Stimulated activated memory B cell treated with anti-CD40 and anti-IgM and Interleukin-4, amounts not matched to agents 10 μg/mL and 1 μg/mL and 100 μg/mL, for 72 hours (primary cell): ENCODE measurements at regions not wholly inside any gene's neighbourhood (a gene's known extent, or its start where the extent isn't known, plus 50 kb on each side); places are given as distances from the start of the nearest gene placed in this dataset.

Experiments
- ATAC-seq: fragments of 150-1000 bp; cut with Tn5 transposase; 2 replicates; pipeline ENCODE4 v1.10.0; 2021
- H3K27ac Mint-ChIP-seq: one replicate; pipeline ENCODE4 v1.8.0; 2022; ENCODE audit warnings: mild to moderate bottlenecking, mixed read lengths
- H3K27me3 Mint-ChIP-seq: one replicate; pipeline ENCODE4 v1.8.0; 2022; ENCODE audit warnings: mixed read lengths
- H3K36me3 Mint-ChIP-seq: one replicate; pipeline ENCODE4 v1.8.0; 2022; ENCODE audit warnings: mixed read lengths
- H3K4me1 Mint-ChIP-seq: one replicate; pipeline ENCODE4 v1.8.0; 2022; ENCODE audit warnings: mixed read lengths
- H3K4me3 Mint-ChIP-seq: one replicate; pipeline ENCODE4 v1.8.0; 2022; ENCODE audit warnings: mild to moderate bottlenecking, moderate library complexity, mixed read lengths
- H3K9me3 Mint-ChIP-seq: one replicate; pipeline ENCODE4 v1.8.0; 2022; ENCODE audit warnings: mixed read lengths

- Mint-ChIP-seq H3K4me3 (no peak overlapping the region), H3K9me3 (peaks cover 6% of the 10 kb centered on the region), H3K27me3 (no peaks in the 10 kb centered on the region), H3K4me1 (no peaks in the 10 kb centered on the region), H3K36me3 (no peaks in the 10 kb centered on the region), H3K27ac (no peak overlapping the region)
- ATAC-seq: no peak
Measured at GRCh38 chr2:81327911-81328310, 1023.4 kb upstream of the LRRTM1 start.

DNA sequence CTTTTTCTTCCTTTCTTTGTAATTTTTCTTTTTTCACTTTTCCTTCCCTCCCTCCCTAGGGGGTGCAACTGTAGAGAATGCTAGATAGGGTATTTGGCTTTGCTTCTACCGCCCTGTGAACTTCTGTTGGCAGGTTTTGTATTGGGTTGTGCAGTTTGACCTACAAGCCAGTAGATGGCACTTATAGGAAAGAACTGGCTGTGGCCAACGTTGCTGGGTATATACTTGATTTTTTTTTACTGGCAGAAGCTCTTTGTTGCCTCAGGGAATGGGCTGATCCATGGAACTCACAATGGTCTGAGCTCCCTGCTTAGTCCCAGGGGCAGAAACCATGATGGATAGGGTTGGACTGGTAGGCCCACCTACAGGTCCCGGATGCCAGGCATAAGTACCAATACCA lies 1019.5 kb upstream of the LRRTM1 start:
- no peaks in the 10 kb centered on the region for H3K36me3 Mint-ChIP-seq
- no peaks in the 10 kb centered on the region for H3K4me1 Mint-ChIP-seq
- H3K27me3 Mint-ChIP-seq: no peaks in the 10 kb centered on the region

DNA sequence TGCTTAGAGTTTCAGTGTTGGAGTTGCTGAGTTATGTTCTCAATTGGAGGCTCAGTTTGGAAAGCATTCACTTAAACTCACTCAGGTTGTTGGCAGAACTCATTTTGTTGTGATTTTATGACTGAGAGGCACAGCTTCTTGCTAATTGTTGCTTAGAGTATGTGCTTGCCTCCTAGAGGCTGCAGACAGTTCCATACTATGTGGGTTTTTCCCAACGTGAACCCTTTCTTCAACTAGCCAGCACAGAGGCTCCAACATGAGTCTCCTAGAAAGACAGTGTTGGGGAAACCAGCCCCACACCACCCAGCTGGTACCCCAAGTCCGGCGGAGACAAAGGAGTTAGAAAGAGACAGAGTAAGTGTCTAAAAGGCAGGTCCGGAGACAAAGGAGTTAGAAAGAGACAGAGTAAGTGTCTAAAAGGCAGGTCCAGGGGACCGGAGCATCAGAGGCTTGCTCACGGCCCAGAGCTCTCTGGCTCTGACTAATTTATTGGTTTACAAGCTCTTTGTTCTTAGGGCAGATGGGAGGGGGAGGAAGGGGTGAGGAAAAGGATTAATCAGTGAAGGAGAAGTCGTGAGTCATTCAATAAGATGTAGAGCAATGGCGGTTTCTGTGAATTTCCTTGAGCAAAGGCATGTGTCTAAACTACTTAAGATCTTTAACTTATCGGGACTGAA lies 999.7 kb upstream of the LRRTM1 start:
- H3K36me3 Mint-ChIP-seq: no peaks in the 10 kb centered on the region
- H3K27me3 Mint-ChIP-seq: no peaks in the 10 kb centered on the region
- H3K9me3 Mint-ChIP-seq: peaks cover 9% of the 10 kb centered on the region
- no peak overlapping the region for H3K27ac Mint-ChIP-seq
- ATAC-seq: no peak
- H3K4me1 Mint-ChIP-seq: no peaks in the 10 kb centered on the region
- no peak overlapping the region for H3K4me3 Mint-ChIP-seq

More for the DNA sequence above, 1019.5 kb upstream of the LRRTM1 start:
- Mint-ChIP-seq H3K9me3 (peaks cover 11% of the 10 kb centered on the region), H3K27ac (no peak overlapping the region), H3K4me3 (no peak overlapping the region)
- no peak for ATAC-seq

DNA sequence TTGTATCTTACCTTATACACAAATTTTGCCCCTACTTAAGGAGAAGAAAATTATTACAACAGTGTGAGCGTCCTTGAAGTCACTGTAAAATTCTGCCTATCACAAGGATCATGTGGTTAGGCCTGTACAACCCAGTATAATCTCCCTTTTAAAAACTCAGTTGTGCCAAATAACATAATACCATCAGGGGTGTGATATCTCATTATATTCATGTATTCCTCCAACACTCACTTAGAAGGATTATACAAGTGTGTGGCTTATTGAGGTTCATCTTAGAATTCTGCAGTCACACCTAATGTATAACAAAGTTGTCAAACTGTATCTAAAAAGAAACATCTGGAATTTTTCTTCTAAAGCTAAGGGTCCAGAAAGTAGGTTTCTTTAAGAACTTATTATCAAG lies 998.8 kb upstream of the LRRTM1 start:
- H3K27me3 Mint-ChIP-seq: no peaks in the 10 kb centered on the region

GRCh38 chr2:81299841-81300240 lies 995.3 kb upstream of the LRRTM1 start:
- H3K27me3 Mint-ChIP-seq: no peaks in the 10 kb centered on the region

More for the DNA sequence above, 998.8 kb upstream of the LRRTM1 start:
- Mint-ChIP-seq H3K36me3 (no peaks in the 10 kb centered on the region), H3K4me3 (no peak overlapping the region), H3K9me3 (peaks cover 9% of the 10 kb centered on the region), H3K27ac (no peak overlapping the region), H3K4me1 (no peaks in the 10 kb centered on the region)
- ATAC-seq: no peak

GRCh38 chr2:81290846-81291245 lies 986.3 kb upstream of the LRRTM1 start:
- ATAC-seq: no peak
- H3K9me3 Mint-ChIP-seq: peaks cover 15% of the 10 kb centered on the region
- no peak overlapping the region for H3K4me3 Mint-ChIP-seq
- no peaks in the 10 kb centered on the region for H3K4me1 Mint-ChIP-seq
- H3K27me3 Mint-ChIP-seq: no peaks in the 10 kb centered on the region
- no peaks in the 10 kb centered on the region for H3K36me3 Mint-ChIP-seq
- H3K27ac Mint-ChIP-seq: no peak overlapping the region

More at GRCh38 chr2:81299841-81300240, 995.3 kb upstream of the LRRTM1 start:
- Mint-ChIP-seq H3K4me1 (no peaks in the 10 kb centered on the region), H3K4me3 (no peak overlapping the region), H3K36me3 (no peaks in the 10 kb centered on the region), H3K9me3 (peaks cover 8% of the 10 kb centered on the region), H3K27ac (no peak overlapping the region)
- ATAC-seq: no peak

DNA sequence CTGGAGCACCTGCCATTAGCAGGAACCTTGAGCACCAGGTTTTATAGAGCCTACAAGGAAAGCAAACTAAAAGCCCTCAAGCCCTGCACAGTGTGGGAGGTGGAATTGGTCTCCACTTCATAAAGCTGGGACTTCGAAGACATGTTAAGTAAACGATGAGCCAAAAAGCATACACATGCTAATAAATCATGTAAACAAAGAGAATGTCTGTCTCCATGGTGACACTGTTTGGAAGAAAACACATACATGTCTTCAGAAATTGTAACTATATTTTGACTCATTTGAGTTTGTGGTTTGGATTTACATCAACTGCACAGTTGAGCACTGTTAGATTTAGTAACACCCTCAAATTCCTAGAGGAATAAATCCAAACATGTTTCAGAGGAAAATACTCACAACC lies 978.5 kb upstream of the LRRTM1 start:
- H3K27me3 Mint-ChIP-seq: no peaks in the 10 kb centered on the region
- no peaks in the 10 kb centered on the region for H3K36me3 Mint-ChIP-seq
- H3K4me1 Mint-ChIP-seq: no peaks in the 10 kb centered on the region
- no peak overlapping the region for H3K4me3 Mint-ChIP-seq
- ATAC-seq: no peak
- no peak overlapping the region for H3K27ac Mint-ChIP-seq
- H3K9me3 Mint-ChIP-seq: no peaks in the 10 kb centered on the region

DNA sequence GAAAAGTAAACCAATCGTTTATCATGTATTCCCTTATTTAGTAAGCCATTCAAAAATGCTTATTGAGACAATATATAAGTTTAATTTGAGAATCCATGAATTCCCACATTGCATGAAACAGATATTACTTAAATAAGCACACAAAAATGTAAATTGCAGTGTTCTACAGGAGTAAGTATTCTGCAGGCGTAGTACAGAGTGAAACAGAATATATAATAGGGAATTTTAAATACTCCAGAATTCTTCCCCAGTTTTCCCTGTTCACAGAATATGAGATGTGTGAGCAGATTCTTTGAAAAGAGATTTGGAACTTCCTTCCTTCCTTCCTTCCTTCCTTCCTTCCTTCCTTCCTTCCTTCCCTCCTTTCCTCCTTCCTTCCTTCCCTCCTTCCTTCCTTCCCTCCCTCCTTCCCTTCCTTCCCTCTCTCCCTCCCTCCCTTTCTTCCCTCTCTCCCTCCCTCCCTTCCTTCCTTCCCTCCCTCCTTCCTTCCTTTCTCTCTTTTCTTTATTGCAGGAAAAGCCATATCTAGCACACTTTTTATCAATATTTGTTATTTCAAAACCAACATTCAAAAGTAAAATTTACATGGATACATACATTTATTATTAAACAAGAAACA lies 977.7 kb upstream of the LRRTM1 start:
- Mint-ChIP-seq H3K4me3 (no peak overlapping the region), H3K4me1 (no peaks in the 10 kb centered on the region), H3K9me3 (no peaks in the 10 kb centered on the region), H3K36me3 (no peaks in the 10 kb centered on the region), H3K27me3 (no peaks in the 10 kb centered on the region), H3K27ac (no peak overlapping the region)
- ATAC-seq: no peak

GRCh38 chr2:81276595-81276994 lies 972.0 kb upstream of the LRRTM1 start:
- Mint-ChIP-seq H3K4me1 (no peaks in the 10 kb centered on the region), H3K27ac (no peak overlapping the region), H3K27me3 (no peaks in the 10 kb centered on the region), H3K9me3 (peaks cover 6% of the 10 kb centered on the region), H3K36me3 (no peaks in the 10 kb centered on the region), H3K4me3 (no peak overlapping the region)
- ATAC-seq: no peak

DNA sequence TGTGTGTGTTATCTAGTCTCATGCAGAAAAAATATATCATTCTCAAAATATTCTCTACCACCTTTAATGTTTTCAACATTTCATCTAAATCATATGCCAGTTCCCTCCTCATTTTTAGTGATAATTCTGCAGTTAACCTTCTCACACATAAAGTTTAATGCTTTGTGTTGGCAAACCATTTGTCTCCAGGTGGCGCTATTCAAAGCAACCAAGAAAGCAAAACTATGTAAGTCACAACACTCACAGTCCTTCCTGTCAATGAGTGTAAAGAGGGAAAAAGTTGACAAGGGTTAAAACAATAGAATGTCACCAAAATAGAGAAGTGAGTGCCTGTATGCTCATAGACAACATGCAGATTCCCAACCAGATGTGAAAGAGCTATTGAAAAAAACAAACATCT lies 961.6 kb upstream of the LRRTM1 start:
- H3K27me3 Mint-ChIP-seq: no peaks in the 10 kb centered on the region
- H3K4me1 Mint-ChIP-seq: no peaks in the 10 kb centered on the region
- H3K36me3 Mint-ChIP-seq: no peaks in the 10 kb centered on the region
- H3K9me3 Mint-ChIP-seq: peaks cover 15% of the 10 kb centered on the region
- no peak overlapping the region for H3K27ac Mint-ChIP-seq
- no peak overlapping the region for H3K4me3 Mint-ChIP-seq
- ATAC-seq: no peak

GRCh38 chr2:81263989-81264388 lies 959.4 kb upstream of the LRRTM1 start:
- H3K4me1 Mint-ChIP-seq: no peaks in the 10 kb centered on the region
- no peaks in the 10 kb centered on the region for H3K27me3 Mint-ChIP-seq
- H3K36me3 Mint-ChIP-seq: no peaks in the 10 kb centered on the region
- H3K4me3 Mint-ChIP-seq: no peak overlapping the region
- no peak overlapping the region for H3K27ac Mint-ChIP-seq
- peaks cover 7% of the 10 kb centered on the region for H3K9me3 Mint-ChIP-seq
- ATAC-seq: no peak

GRCh38 chr2:81260320-81260719 lies 955.8 kb upstream of the LRRTM1 start:
- H3K36me3 Mint-ChIP-seq: no peaks in the 10 kb centered on the region
- no peak overlapping the region for H3K27ac Mint-ChIP-seq
- no peaks in the 10 kb centered on the region for H3K27me3 Mint-ChIP-seq
- ATAC-seq: no peak
- H3K9me3 Mint-ChIP-seq: no peaks in the 10 kb centered on the region
- H3K4me3 Mint-ChIP-seq: no peak overlapping the region
- H3K4me1 Mint-ChIP-seq: no peaks in the 10 kb centered on the region

- peaks cover 9% of the 10 kb centered on the region for H3K9me3 Mint-ChIP-seq
- no peaks in the 10 kb centered on the region for H3K4me1 Mint-ChIP-seq
- H3K27ac Mint-ChIP-seq: no peak overlapping the region
- no peak overlapping the region for H3K4me3 Mint-ChIP-seq
- no peaks in the 10 kb centered on the region for H3K27me3 Mint-ChIP-seq
- ATAC-seq: no peak
- no peaks in the 10 kb centered on the region for H3K36me3 Mint-ChIP-seq
Measured at GRCh38 chr2:81250270-81250669, 945.7 kb upstream of the LRRTM1 start.

DNA sequence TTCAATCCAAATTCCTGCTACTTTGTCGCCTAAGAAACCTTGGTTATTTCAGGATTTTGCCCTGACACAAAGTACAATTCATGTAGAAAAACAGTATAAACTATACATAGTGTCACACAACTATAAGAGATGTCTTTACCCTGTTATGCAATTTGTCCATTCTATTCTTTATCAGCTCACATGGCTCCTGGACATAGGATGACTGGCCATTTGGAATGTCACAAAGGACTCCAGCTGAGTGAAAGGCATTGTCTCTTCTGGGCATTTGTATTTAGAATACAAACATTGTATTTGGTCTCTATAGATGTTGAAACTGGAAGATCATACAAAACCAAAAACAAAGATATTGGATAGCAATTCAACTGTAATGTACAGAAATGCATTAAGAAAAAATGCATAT lies 944.6 kb upstream of the LRRTM1 start:
- Mint-ChIP-seq H3K4me3 (no peak overlapping the region), H3K9me3 (peaks cover 6% of the 10 kb centered on the region), H3K27ac (no peak overlapping the region), H3K4me1 (no peaks in the 10 kb centered on the region), H3K36me3 (no peaks in the 10 kb centered on the region), H3K27me3 (no peaks in the 10 kb centered on the region)
- no peak for ATAC-seq

GRCh38 chr2:81247648-81248047 lies 943.1 kb upstream of the LRRTM1 start:
- no peaks in the 10 kb centered on the region for H3K27me3 Mint-ChIP-seq
- no peak overlapping the region for H3K4me3 Mint-ChIP-seq
- H3K4me1 Mint-ChIP-seq: no peaks in the 10 kb centered on the region
- peaks cover 3% of the 10 kb centered on the region for H3K9me3 Mint-ChIP-seq
- H3K27ac Mint-ChIP-seq: no peak overlapping the region
- no peak for ATAC-seq
- H3K36me3 Mint-ChIP-seq: no peaks in the 10 kb centered on the region

DNA sequence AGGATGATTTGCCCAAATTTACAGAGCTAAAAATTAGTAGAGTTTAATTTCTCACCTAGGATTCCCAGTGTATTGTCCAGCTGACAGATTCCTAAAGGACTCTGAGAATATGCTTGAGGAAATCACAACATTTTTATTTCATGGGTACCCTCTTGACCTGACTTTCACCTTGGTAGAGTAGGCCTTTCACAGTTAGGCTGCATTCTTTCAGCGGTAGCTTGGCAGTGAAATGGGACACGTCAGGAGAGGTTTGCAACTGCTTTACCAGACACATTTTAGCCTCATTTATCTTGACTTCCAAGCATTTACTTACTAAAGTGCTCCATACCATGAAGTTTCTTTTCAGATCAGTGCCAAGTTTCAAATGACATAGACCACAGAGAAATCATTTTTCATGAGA lies 937.9 kb upstream of the LRRTM1 start:
- no peak overlapping the region for H3K4me3 Mint-ChIP-seq
- H3K9me3 Mint-ChIP-seq: peaks cover 6% of the 10 kb centered on the region
- no peak for ATAC-seq
- no peak overlapping the region for H3K27ac Mint-ChIP-seq
- H3K4me1 Mint-ChIP-seq: no peaks in the 10 kb centered on the region
- H3K36me3 Mint-ChIP-seq: no peaks in the 10 kb centered on the region
- H3K27me3 Mint-ChIP-seq: no peaks in the 10 kb centered on the region
